ENCODE measurements at regions not wholly inside any gene's neighbourhood (a gene's known extent, or its start where the extent isn't known, plus 50 kb on each side); places are given as distances from the start of the nearest gene placed in this dataset.

DNA sequence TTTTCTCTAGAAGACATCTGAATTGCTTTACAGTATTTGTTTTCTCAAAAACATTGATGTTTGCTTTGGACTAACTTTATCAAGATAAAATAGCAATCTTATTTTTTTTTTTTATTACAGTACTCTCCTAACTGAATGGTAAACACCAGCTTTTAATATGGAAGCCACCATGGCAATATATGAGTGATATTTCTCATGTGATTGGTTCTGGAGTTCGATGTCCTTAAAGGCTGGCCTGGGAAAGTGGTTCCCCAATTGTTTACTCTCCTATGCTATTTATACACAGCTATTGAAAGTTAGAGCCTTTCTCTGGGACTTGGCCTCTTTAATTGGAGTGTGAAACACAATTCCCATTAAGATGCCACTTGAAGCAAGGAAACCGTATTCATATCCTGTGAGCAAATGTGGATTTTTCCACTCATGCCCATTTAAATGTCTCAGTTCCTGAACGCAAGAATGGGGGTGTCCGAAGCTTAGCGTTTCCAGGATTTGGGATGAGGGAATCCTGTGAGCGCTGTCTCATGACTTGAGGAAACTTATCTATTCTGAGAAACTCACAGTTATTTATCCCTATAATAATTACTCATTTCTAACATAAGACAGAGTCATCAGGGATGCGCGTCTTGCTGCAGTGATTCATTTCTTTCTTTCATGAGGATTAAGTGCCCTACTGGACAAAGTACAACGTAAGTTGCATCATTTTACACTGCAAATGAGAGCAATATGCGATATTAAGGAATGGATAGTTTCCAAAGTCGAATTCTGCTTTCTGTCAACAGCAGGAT, 143.3 kb upstream of the PREP start:
- peak overlapping the region; percentile 77 to 94 for H3K27ac ChIP-seq (ENCODE audit: low read depth in 2 of 2, low read length in 1 of 2)
- WGBS (ENCODE audit: low lambda C conversion rate), result 3% methylated on average over 11 of the region's 11 CpGs
- H3K4me1 ChIP-seq (ENCODE audit: control insufficient read depth in 1 of 2, insufficient read depth in 2 of 2, low read depth in 1 of 2, low read length in 1 of 2), result peaks cover 0 to 5% of the 10 kb centered on the region in 2 experiments; a peak in 1 of 4 replicates
- peak; percentile 84 for TF ChIP-seq FOSL2 (IDR thresholded peaks at IDR 0.05; ENCODE audit: borderline replicate concordance, low read depth)
- TF ChIP-seq, protein P1, sequence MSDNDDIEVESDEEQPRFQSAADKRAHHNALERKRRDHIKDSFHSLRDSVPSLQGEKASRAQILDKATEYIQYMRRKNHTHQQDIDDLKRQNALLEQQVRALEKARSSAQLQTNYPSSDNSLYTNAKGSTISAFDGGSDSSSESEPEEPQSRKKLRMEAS (IDR thresholded peaks at IDR 0.05; ENCODE audit: low read depth), result peak; percentile 76
- no peak for TF ChIP-seq SIN3A (IDR thresholded peaks at IDR 0.05; ENCODE audit: borderline replicate concordance, low read depth, low read length)
- peak; percentile 82 for TF ChIP-seq JUND (IDR thresholded peaks at IDR 0.05)
- no peak for TF ChIP-seq EZH2phosphoT487 (IDR thresholded peaks at IDR 0.05; ENCODE audit: borderline replicate concordance, low read depth)
- no peak for TF ChIP-seq SMC3 (IDR thresholded peaks at IDR 0.05; ENCODE audit: low read depth, low read length)
- TF ChIP-seq NFIC (IDR thresholded peaks at IDR 0.05; ENCODE audit: borderline replicate concordance), result peak; percentile 71; the same call in 1 of the 2 replicates
- TF ChIP-seq RCOR1 (IDR thresholded peaks at IDR 0.05; ENCODE audit: low read length), result no peak
- peak; percentile 77; the same call in 1 of the 2 replicates for TF ChIP-seq POLR2AphosphoS5 (IDR thresholded peaks at IDR 0.05; ENCODE audit: low read depth, low read length)
- TF ChIP-seq EP300 (IDR thresholded peaks at IDR 0.05; ENCODE audit: borderline replicate concordance in 1 of 2, low read depth in 1 of 2, low read length in 1 of 2), result peak in 1 of 2 experiments; percentile 90; a peak in 3 of 4 replicates
- no peak for TF ChIP-seq FOXJ3 (CRISPR knock-in tag; IDR thresholded peaks at IDR 0.05)
- peak; percentile 68; the same call in 1 of the 2 replicates for TF ChIP-seq FOXM1 (IDR thresholded peaks at IDR 0.05; ENCODE audit: low read depth)
- TF ChIP-seq, protein P2, sequence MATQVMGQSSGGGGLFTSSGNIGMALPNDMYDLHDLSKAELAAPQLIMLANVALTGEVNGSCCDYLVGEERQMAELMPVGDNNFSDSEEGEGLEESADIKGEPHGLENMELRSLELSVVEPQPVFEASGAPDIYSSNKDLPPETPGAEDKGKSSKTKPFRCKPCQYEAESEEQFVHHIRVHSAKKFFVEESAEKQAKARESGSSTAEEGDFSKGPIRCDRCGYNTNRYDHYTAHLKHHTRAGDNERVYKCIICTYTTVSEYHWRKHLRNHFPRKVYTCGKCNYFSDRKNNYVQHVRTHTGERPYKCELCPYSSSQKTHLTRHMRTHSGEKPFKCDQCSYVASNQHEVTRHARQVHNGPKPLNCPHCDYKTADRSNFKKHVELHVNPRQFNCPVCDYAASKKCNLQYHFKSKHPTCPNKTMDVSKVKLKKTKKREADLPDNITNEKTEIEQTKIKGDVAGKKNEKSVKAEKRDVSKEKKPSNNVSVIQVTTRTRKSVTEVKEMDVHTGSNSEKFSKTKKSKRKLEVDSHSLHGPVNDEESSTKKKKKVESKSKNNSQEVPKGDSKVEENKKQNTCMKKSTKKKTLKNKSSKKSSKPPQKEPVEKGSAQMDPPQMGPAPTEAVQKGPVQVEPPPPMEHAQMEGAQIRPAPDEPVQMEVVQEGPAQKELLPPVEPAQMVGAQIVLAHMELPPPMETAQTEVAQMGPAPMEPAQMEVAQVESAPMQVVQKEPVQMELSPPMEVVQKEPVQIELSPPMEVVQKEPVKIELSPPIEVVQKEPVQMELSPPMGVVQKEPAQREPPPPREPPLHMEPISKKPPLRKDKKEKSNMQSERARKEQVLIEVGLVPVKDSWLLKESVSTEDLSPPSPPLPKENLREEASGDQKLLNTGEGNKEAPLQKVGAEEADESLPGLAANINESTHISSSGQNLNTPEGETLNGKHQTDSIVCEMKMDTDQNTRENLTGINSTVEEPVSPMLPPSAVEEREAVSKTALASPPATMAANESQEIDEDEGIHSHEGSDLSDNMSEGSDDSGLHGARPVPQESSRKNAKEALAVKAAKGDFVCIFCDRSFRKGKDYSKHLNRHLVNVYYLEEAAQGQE (IDR thresholded peaks at IDR 0.05; ENCODE audit: low read depth, low read length), result no peak
- TF ChIP-seq, protein P3, sequence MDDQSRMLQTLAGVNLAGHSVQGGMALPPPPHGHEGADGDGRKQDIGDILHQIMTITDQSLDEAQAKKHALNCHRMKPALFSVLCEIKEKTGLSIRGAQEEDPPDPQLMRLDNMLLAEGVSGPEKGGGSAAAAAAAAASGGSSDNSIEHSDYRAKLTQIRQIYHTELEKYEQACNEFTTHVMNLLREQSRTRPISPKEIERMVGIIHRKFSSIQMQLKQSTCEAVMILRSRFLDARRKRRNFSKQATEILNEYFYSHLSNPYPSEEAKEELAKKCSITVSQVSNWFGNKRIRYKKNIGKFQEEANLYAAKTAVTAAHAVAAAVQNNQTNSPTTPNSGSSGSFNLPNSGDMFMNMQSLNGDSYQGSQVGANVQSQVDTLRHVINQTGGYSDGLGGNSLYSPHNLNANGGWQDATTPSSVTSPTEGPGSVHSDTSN (IDR thresholded peaks at IDR 0.05), result peak; percentile 92
- TF ChIP-seq, protein P4, sequence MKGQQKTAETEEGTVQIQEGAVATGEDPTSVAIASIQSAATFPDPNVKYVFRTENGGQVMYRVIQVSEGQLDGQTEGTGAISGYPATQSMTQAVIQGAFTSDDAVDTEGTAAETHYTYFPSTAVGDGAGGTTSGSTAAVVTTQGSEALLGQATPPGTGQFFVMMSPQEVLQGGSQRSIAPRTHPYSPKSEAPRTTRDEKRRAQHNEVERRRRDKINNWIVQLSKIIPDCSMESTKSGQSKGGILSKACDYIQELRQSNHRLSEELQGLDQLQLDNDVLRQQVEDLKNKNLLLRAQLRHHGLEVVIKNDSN (IDR thresholded peaks at IDR 0.05; ENCODE audit: borderline replicate concordance, low read depth), result no peak
- peak; percentile 63 for TF ChIP-seq TEAD4 (IDR thresholded peaks at IDR 0.05; ENCODE audit: borderline replicate concordance, insufficient read depth)
- no peak for TF ChIP-seq YY1 (IDR thresholded peaks at IDR 0.05; ENCODE audit: low read depth)
- TF ChIP-seq RXRA (IDR thresholded peaks at IDR 0.05; ENCODE audit: borderline replicate concordance, low read depth), result peak; percentile 37; the same call in 1 of the 2 replicates
- TF ChIP-seq ELF1 (IDR thresholded peaks at IDR 0.05), result no peak
- TF ChIP-seq TAF1 (IDR thresholded peaks at IDR 0.05; ENCODE audit: borderline replicate concordance, low read depth, low read length), result no peak
- TF ChIP-seq NRF1 (IDR thresholded peaks at IDR 0.05; ENCODE audit: low read depth, low read length), result no peak
- no peak for TF ChIP-seq CHD2 (IDR thresholded peaks at IDR 0.05; ENCODE audit: low read length, partially characterized antibody)
- TF ChIP-seq, protein P5, sequence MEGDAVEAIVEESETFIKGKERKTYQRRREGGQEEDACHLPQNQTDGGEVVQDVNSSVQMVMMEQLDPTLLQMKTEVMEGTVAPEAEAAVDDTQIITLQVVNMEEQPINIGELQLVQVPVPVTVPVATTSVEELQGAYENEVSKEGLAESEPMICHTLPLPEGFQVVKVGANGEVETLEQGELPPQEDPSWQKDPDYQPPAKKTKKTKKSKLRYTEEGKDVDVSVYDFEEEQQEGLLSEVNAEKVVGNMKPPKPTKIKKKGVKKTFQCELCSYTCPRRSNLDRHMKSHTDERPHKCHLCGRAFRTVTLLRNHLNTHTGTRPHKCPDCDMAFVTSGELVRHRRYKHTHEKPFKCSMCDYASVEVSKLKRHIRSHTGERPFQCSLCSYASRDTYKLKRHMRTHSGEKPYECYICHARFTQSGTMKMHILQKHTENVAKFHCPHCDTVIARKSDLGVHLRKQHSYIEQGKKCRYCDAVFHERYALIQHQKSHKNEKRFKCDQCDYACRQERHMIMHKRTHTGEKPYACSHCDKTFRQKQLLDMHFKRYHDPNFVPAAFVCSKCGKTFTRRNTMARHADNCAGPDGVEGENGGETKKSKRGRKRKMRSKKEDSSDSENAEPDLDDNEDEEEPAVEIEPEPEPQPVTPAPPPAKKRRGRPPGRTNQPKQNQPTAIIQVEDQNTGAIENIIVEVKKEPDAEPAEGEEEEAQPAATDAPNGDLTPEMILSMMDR (IDR thresholded peaks at IDR 0.05), result peak; percentile 22
- TF ChIP-seq GABPA (IDR thresholded peaks at IDR 0.05; ENCODE audit: low read depth), result no peak

More for the DNA sequence above, 143.3 kb upstream of the PREP start:
- CTCF ChIA-PET, result interaction anchor here (0.7 kb wide), 1 partner anchor 187 kb away, joined by 3 read pairs; no protein-coding TSS in a partner anchor
- H3K9me2 ChIP-seq, result no peaks in the 10 kb centered on the region
- peaks cover 11% of the 10 kb centered on the region for H3F3A ChIP-seq (replicated peaks; ENCODE audit: insufficient read depth)
- H3K79me2 ChIP-seq (ENCODE audit: insufficient read depth), result no peaks in the 10 kb centered on the region
- H3K27me3 ChIP-seq (ENCODE audit: insufficient read depth), result no peaks in the 10 kb centered on the region
- H4K20me1 ChIP-seq (ENCODE audit: insufficient read depth), result no peaks in the 10 kb centered on the region
- no peak for DNase-seq
- no peaks in the 10 kb centered on the region for H3K9me3 ChIP-seq
- H2AFZ ChIP-seq (ENCODE audit: low read depth), result peak overlapping the region; percentile 77
- H3K4me2 ChIP-seq, result peak overlapping the region; percentile 67
- POLR2A ChIA-PET, result no interaction called here
- peak overlapping the region; percentile 59; the same call in 1 of the 2 replicates for H3K9ac ChIP-seq
- H3K36me3 ChIP-seq (replicated peaks in 1 of 2; ENCODE audit: control insufficient read depth in 1 of 2, insufficient read depth in 2 of 2, low read length in 1 of 2), result no peaks in the 10 kb centered on the region
- peak overlapping the region in 1 of 2 experiments; percentile 18; a peak in 1 of 4 replicates for H3K4me3 ChIP-seq (ENCODE audit: low read depth in 2 of 2, low read length in 1 of 2)
